OCI-LY7 (cell line): ENCODE measurements at regions not wholly inside any gene's neighbourhood (a gene's known extent, or its start where the extent isn't known, plus 50 kb on each side); places are given as distances from the start of the nearest gene placed in this dataset.

ENCODE experiments used
- BruUV-seq: library from RNA; stranded (reverse); fragments of 400-500 nt; replicated peaks from 2 replicates; lab custom pipeline; 2021; lab: Mats Ljungman, UMichigan
- CTCF ChIA-PET: fragments of 300-600 bp; sonication (Branson Sonifier 250); formaldehyde crosslinking; loops from one replicate; lab custom pipeline; 2022; ENCODE audit warnings: antibody characterized with exemption; ENCODE audit not compliant: unreplicated experiment; lab: Charles Lee
- POLR2A ChIA-PET: fragments of 300-600 bp; sonication (Branson Sonifier 250); formaldehyde crosslinking; loops from one replicate; lab custom pipeline; 2022; ENCODE audit warnings: antibody characterized with exemption; lab: Charles Lee
- DNase-seq: peaks from one replicate; pipeline ENCODE4 v3.0.0-alpha.2; 2015; ENCODE audit warnings: low spot score
- H2AFZ ChIP-seq: fragments of 200-600 bp; sonication (generic), shearing (Covaris generic); 2 replicates; pipeline ENCODE4 v1.6.1; 2014; ENCODE audit warnings: mild to moderate bottlenecking, antibody characterized with exemption, low read length, moderate library complexity
- H3K27ac ChIP-seq: fragments of 200-600 bp; sonication (generic); 2 replicates; pipeline ENCODE4 v1.5.1; 2014; ENCODE audit warnings: mixed run types, low read depth, mild to moderate bottlenecking, moderate library complexity, low read length, inconsistent platforms; ENCODE audit not compliant: poor library complexity, severe bottlenecking
- H3K36me3 ChIP-seq: fragments of 200-600 bp; sonication (generic); 2 replicates; pipeline ENCODE4 v1.6.1; 2014; ENCODE audit warnings: mild to moderate bottlenecking, antibody characterized with exemption, low read length, moderate library complexity, mixed read lengths; ENCODE audit not compliant: insufficient read depth
- H3K4me1 ChIP-seq: fragments of 200-600 bp; sonication (generic); 2 replicates; pipeline ENCODE4 v1.5.1; 2014; ENCODE audit warnings: mild to moderate bottlenecking, low read length; ENCODE audit not compliant: insufficient read depth, poor library complexity, severe bottlenecking
- H3K4me2 ChIP-seq: fragments of 200-600 bp; sonication (generic); 2 replicates; pipeline ENCODE4 v1.6.1; 2014; ENCODE audit warnings: mild to moderate bottlenecking, low read length
- H3K4me3 ChIP-seq: fragments of 200-600 bp; sonication (generic); 2 replicates; pipeline ENCODE4 v1.5.1; 2014; ENCODE audit warnings: mild to moderate bottlenecking, low read depth, low read length; ENCODE audit not compliant: poor library complexity, severe bottlenecking
- H3K79me2 ChIP-seq: fragments of 200-600 bp; sonication (generic); 2 replicates; pipeline ENCODE4 v1.6.1; 2016; ENCODE audit warnings: low read depth, mild to moderate bottlenecking, low read length, moderate library complexity, mixed read lengths; ENCODE audit not compliant: insufficient read depth
- H3K9me2 ChIP-seq: fragments of 200-600 bp; sonication (generic); 2 replicates; pipeline ENCODE4 v1.6.1; 2016; ENCODE audit warnings: mild to moderate bottlenecking, low read length, mixed read lengths; ENCODE audit not compliant: insufficient read depth
- H3K9me3 ChIP-seq: fragments of 200-600 bp; sonication (generic); 2 replicates; pipeline ENCODE4 v1.6.1; 2014; ENCODE audit warnings: mild to moderate bottlenecking, mixed run types, low read length, mixed read lengths
- H4K20me1 ChIP-seq: fragments of 200-600 bp; sonication (generic); 2 replicates; pipeline ENCODE4 v1.6.1; 2014; ENCODE audit warnings: mild to moderate bottlenecking, antibody characterized with exemption, low read length, moderate library complexity, mixed read lengths; ENCODE audit not compliant: insufficient read depth
- EZH2phosphoT487 ChIP-seq: fragments of 200-600 bp; sonication (generic); IDR thresholded peaks from 2 replicates; pipeline ENCODE4 v1.6.1; 2018; ENCODE audit warnings: low read depth, borderline replicate concordance, mild to moderate bottlenecking, mixed run types, antibody characterized with exemption, low read length, moderate library complexity, mixed read lengths
- intact Hi-C: fragments of 100-400 bp; cut with micrococcal nuclease; formaldehyde crosslinking; loops from one replicate; pipeline ENCODE4 v1.10.0; 2022; ENCODE audit not compliant: unreplicated experiment
- TF ChIP-seq, protein P1 (sequence below): fragments of 200-600 bp; sonication (generic); conservative IDR thresholded peaks from 2 replicates; pipeline ENCODE4 v1.5.1; 2014; ENCODE audit warnings: mild to moderate bottlenecking, antibody characterized with exemption, low read length, moderate library complexity, mixed read lengths

- Histone ChIP-seq H4K20me1 (no peaks in the 10 kb centered on the region), H3K9me2 (no peaks in the 10 kb centered on the region), H3K79me2 (no peaks in the 10 kb centered on the region), H3K4me2 (no peak overlapping the region), H3K4me1 (no peaks in the 10 kb centered on the region), H3K9me3 (no peaks in the 10 kb centered on the region), H3K36me3 (no peaks in the 10 kb centered on the region), H3K27ac (no peak overlapping the region), H2AFZ (no peak overlapping the region), H3K4me3 (no peak overlapping the region)
- TF ChIP-seq, protein P1, sequence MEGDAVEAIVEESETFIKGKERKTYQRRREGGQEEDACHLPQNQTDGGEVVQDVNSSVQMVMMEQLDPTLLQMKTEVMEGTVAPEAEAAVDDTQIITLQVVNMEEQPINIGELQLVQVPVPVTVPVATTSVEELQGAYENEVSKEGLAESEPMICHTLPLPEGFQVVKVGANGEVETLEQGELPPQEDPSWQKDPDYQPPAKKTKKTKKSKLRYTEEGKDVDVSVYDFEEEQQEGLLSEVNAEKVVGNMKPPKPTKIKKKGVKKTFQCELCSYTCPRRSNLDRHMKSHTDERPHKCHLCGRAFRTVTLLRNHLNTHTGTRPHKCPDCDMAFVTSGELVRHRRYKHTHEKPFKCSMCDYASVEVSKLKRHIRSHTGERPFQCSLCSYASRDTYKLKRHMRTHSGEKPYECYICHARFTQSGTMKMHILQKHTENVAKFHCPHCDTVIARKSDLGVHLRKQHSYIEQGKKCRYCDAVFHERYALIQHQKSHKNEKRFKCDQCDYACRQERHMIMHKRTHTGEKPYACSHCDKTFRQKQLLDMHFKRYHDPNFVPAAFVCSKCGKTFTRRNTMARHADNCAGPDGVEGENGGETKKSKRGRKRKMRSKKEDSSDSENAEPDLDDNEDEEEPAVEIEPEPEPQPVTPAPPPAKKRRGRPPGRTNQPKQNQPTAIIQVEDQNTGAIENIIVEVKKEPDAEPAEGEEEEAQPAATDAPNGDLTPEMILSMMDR, result no peak
- TF ChIP-seq EZH2phosphoT487, result no peak
- POLR2A ChIA-PET, result no interaction called here
- intact Hi-C loops, result no loop called here
- DNase-seq, result no peak
- CTCF ChIA-PET, result no interaction called here
- BruUV-seq, result no TSS peak
These were observed 192.6 kb downstream of the COX18 start for GRCh38 chr4:72876946-72877345.

DNA sequence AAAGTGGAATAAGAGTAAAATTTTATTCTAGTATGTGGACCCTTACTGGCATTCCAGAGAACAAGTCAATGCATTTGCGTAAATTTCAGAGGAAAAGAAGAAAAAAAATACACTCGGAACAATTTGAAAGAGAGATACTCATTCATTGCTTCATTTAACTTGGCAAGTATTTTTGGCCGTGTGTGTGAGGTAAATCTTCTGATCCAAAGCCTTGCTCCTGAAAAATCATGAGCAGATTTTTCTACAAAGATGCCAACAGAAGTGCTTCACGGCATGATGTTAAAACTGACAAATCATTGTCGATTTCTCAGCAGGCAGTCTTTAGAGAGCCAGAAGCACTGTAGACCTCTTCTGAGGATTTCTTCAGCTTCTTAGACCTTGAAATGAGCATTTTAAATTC, 194.0 kb downstream of the COX18 start:
- H2AFZ ChIP-seq, result no peak overlapping the region
- POLR2A ChIA-PET, result no interaction called here
- no peaks in the 10 kb centered on the region for H3K4me1 ChIP-seq

DNA sequence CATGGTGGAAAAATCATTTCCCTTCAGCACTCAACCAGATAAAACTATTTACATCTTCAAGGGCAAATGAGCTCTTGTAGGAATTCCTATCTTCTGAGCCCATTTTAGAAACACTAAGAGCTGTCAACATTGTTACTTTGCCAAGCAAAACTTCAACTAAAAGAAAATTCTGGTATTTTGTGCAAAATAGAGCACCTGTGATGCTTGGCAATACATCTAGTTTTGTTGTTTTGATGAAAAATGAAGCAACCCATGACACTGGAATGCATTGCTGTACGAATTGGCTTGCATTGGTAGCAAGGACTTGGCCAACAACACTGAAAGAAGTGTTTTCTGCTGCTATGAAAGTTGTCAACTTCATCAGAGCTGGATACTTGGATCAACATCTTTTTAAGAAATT, 194.4 kb downstream of the COX18 start:
- no peak overlapping the region for H2AFZ ChIP-seq
- no peaks in the 10 kb centered on the region for H3K9me2 ChIP-seq
- H3K9me3 ChIP-seq, result no peaks in the 10 kb centered on the region
- no peak overlapping the region for H3K27ac ChIP-seq
- no peak for TF ChIP-seq EZH2phosphoT487
- TF ChIP-seq, protein P1, result no peak
- H3K36me3 ChIP-seq, result no peaks in the 10 kb centered on the region
- no peaks in the 10 kb centered on the region for H3K4me1 ChIP-seq
- ChIA-PET POLR2A (interaction anchor here (1.0 kb wide), 1 partner anchor 14 kb away, joined by 3 read pairs; no protein-coding TSS in a partner anchor), CTCF (no interaction called here)
- H3K79me2 ChIP-seq, result no peaks in the 10 kb centered on the region
- no peak overlapping the region for H3K4me2 ChIP-seq
- intact Hi-C loops, result no loop called here
- H3K4me3 ChIP-seq, result no peak overlapping the region
- DNase-seq, result no peak
- no TSS peak for BruUV-seq
- no peaks in the 10 kb centered on the region for H4K20me1 ChIP-seq

More for the DNA sequence above, 194.0 kb downstream of the COX18 start:
- CTCF ChIA-PET, result no interaction called here
- Histone ChIP-seq H3K27ac (no peak overlapping the region), H3K9me2 (no peaks in the 10 kb centered on the region), H3K4me3 (no peak overlapping the region), H4K20me1 (no peaks in the 10 kb centered on the region), H3K4me2 (no peak overlapping the region), H3K9me3 (no peaks in the 10 kb centered on the region), H3K36me3 (no peaks in the 10 kb centered on the region), H3K79me2 (no peaks in the 10 kb centered on the region)
- BruUV-seq, result no TSS peak
- TF ChIP-seq, protein P1, result no peak
- DNase-seq, result no peak
- intact Hi-C loops, result no loop called here
